Ascending aorta (tissue), 2 donors: ENCODE measurements at regions not wholly inside any gene's neighbourhood (a gene's known extent, or its start where the extent isn't known, plus 50 kb on each side); places are given as distances from the start of the nearest gene placed in this dataset.

Source experiments
- DNase-seq, 2 donors: peaks; one replicate each; pipeline ENCODE4 v3.0.0-alpha.2; 2019; ENCODE audit warnings: low spot score in 2 of 2
- H3K27ac ChIP-seq, 2 donors: fragments of 200-600 bp; sonication (generic); one replicate each; pipeline ENCODE4 v1.5.1; 2016 to 2017; ENCODE audit warnings: mild to moderate bottlenecking in 1 of 2
- H3K27me3 ChIP-seq: fragments of 200-600 bp; sonication (generic); one replicate; pipeline ENCODE4 v1.5.1; 2017
- H3K36me3 ChIP-seq, 2 donors: fragments of 200-600 bp; sonication (generic); one replicate each; pipeline ENCODE4 v1.5.1; 2016
- H3K4me1 ChIP-seq, 2 donors: fragments of 200-600 bp; sonication (generic); one replicate each; pipeline ENCODE4 v1.5.1; 2016 to 2017; ENCODE audit warnings: mild to moderate bottlenecking in 1 of 2
- H3K4me3 ChIP-seq, 2 donors: fragments of 200-600 bp; sonication (generic); one replicate each; pipeline ENCODE4 v1.5.1; 2016 to 2017; ENCODE audit warnings: mild to moderate bottlenecking in 1 of 2
- H3K9me3 ChIP-seq, 2 donors: fragments of 200-600 bp; sonication (generic); one replicate each; pipeline ENCODE4 v1.5.1; 2016
- CTCF ChIP-seq, 3 experiments: fragments of 200-600 bp in 2 of 3; fragments of 450-650 bp in 1 of 3; sonication (generic) in 2 of 3; IDR thresholded peaks; one replicate each; pipeline ENCODE4 v1.5.1; 2016 to 2019; ENCODE audit warnings: antibody characterized with exemption in 3 of 3, mild to moderate bottlenecking in 1 of 3, moderate library complexity in 1 of 3
- intact Hi-C: fragments of 100-400 bp; cut with DNase I; formaldehyde crosslinking; loops from one replicate; pipeline ENCODE4 v1.15.1; 2023

GRCh38 chr1:195903203-195903602, 705.0 kb downstream of the KCNT2 start:
- no peak for DNase-seq
- Histone ChIP-seq H3K9me3 (no peaks in the 10 kb centered on the region), H3K27ac (no peak overlapping the region), H3K4me3 (no peak overlapping the region), H3K36me3 (no peaks in the 10 kb centered on the region), H3K27me3 (no peaks in the 10 kb centered on the region), H3K4me1 (no peaks in the 10 kb centered on the region)
- intact Hi-C loops: no loop called here
- no peak for TF ChIP-seq CTCF (IDR thresholded peaks at IDR 0.05)

- intact Hi-C loops: no loop called here
- no peaks in the 10 kb centered on the region for H3K27me3 ChIP-seq
- no peak overlapping the region for H3K27ac ChIP-seq
- DNase-seq: no peak
- no peak for TF ChIP-seq CTCF (IDR thresholded peaks at IDR 0.05)
- no peaks in the 10 kb centered on the region for H3K9me3 ChIP-seq
- H3K36me3 ChIP-seq: no peaks in the 10 kb centered on the region
- H3K4me3 ChIP-seq: no peak overlapping the region
- no peaks in the 10 kb centered on the region for H3K4me1 ChIP-seq
Observed at GRCh38 chr1:195902779-195903178, 705.5 kb downstream of the KCNT2 start.

GRCh38 chr1:195899762-195900352, 708.4 kb downstream of the KCNT2 start:
- H3K4me3 ChIP-seq: no peak overlapping the region
- H3K36me3 ChIP-seq: no peaks in the 10 kb centered on the region
- no peak for TF ChIP-seq CTCF (IDR thresholded peaks at IDR 0.05)
- intact Hi-C loops: no loop called here
- no peaks in the 10 kb centered on the region for H3K4me1 ChIP-seq
- no peak for DNase-seq
- H3K9me3 ChIP-seq: no peaks in the 10 kb centered on the region
- H3K27me3 ChIP-seq: no peaks in the 10 kb centered on the region
- H3K27ac ChIP-seq: no peak overlapping the region

- Histone ChIP-seq H3K4me3 (no peak overlapping the region), H3K27ac (no peak overlapping the region), H3K4me1 (no peaks in the 10 kb centered on the region), H3K27me3 (no peaks in the 10 kb centered on the region), H3K36me3 (no peaks in the 10 kb centered on the region), H3K9me3 (no peaks in the 10 kb centered on the region)
- no peak for TF ChIP-seq CTCF (IDR thresholded peaks at IDR 0.05)
- DNase-seq: no peak
- intact Hi-C loops: no loop called here
Observed at GRCh38 chr1:195898924-195899323, 709.3 kb downstream of the KCNT2 start.

- H3K27ac ChIP-seq: no peak overlapping the region
- no peaks in the 10 kb centered on the region for H3K4me1 ChIP-seq
- H3K9me3 ChIP-seq: no peaks in the 10 kb centered on the region
- H3K36me3 ChIP-seq: no peaks in the 10 kb centered on the region
- TF ChIP-seq CTCF (IDR thresholded peaks at IDR 0.05): no peak
- no peak for DNase-seq
- intact Hi-C loops: no loop called here
- H3K4me3 ChIP-seq: no peak overlapping the region
- H3K27me3 ChIP-seq: no peaks in the 10 kb centered on the region
Observed at GRCh38 chr1:195898373-195898772, 709.9 kb downstream of the KCNT2 start.

- Histone ChIP-seq H3K9me3 (no peaks in the 10 kb centered on the region), H3K27me3 (no peaks in the 10 kb centered on the region), H3K4me1 (no peaks in the 10 kb centered on the region), H3K4me3 (no peak overlapping the region), H3K36me3 (no peaks in the 10 kb centered on the region), H3K27ac (no peak overlapping the region)
- TF ChIP-seq CTCF (IDR thresholded peaks at IDR 0.05): no peak
- DNase-seq: no peak
- intact Hi-C loops: no loop called here
Observed at GRCh38 chr1:195897076-195897475, 711.2 kb downstream of the KCNT2 start.
